PC-9 (cell line): ENCODE measurements at regions not wholly inside any gene's neighbourhood (a gene's known extent, or its start where the extent isn't known, plus 50 kb on each side); places are given as distances from the start of the nearest gene placed in this dataset.

Source experiments
- BruUV-seq: library from RNA; stranded (reverse); fragments of 400-500 nt; replicated peaks from 2 replicates; lab custom pipeline; 2021; lab: Mats Ljungman, UMichigan
- CTCF ChIA-PET: fragments of 300-600 bp; sonication (Branson Sonifier 250); formaldehyde crosslinking; loops from one replicate; lab custom pipeline; 2022; ENCODE audit warnings: antibody characterized with exemption; lab: Charles Lee
- POLR2A ChIA-PET: fragments of 300-600 bp; sonication (Branson Sonifier 250); formaldehyde crosslinking; loops from one replicate; lab custom pipeline; 2022; ENCODE audit warnings: antibody characterized with exemption; ENCODE audit not compliant: unreplicated experiment; lab: Charles Lee
- DNase-seq, 2 experiments: peaks; one replicate each; pipeline versions ENCODE4 v3.0.0 to v3.0.0-alpha.2; 2015 to 2022; ENCODE audit warnings: mixed read lengths in 1 of 2
- H2AFZ ChIP-seq: fragments of 200-600 bp; sonication (generic); 2 replicates; pipeline ENCODE4 v1.8.1; 2017; ENCODE audit warnings: antibody characterized with exemption
- H3F3A ChIP-seq: fragments of 200-600 bp; sonication (generic); 2 replicates; pipeline ENCODE4 v1.8.1; 2017; ENCODE audit warnings: antibody characterized with exemption, mild to moderate bottlenecking, low read depth; ENCODE audit not compliant: insufficient read depth
- H3K27ac ChIP-seq: fragments of 200-600 bp; sonication (generic); 2 replicates; pipeline ENCODE4 v1.6.1; 2016; ENCODE audit warnings: mixed run types
- H3K27me3 ChIP-seq: fragments of 200-600 bp; sonication (generic); 2 replicates; pipeline ENCODE4 v1.6.1; 2016; ENCODE audit warnings: low read depth, mixed run types; ENCODE audit not compliant: insufficient read depth
- H3K36me3 ChIP-seq: fragments of 200-600 bp; sonication (generic); 2 replicates; pipeline ENCODE4 v1.6.1; 2016; ENCODE audit warnings: low read depth, mixed run types
- H3K4me1 ChIP-seq: fragments of 200-600 bp; sonication (generic); replicated peaks from 2 replicates; pipeline ENCODE4 v1.6.1; 2016; ENCODE audit warnings: mixed run types; ENCODE audit not compliant: insufficient read depth
- H3K4me2 ChIP-seq: fragments of 200-600 bp; sonication (generic); 2 replicates; pipeline ENCODE4 v1.6.1; 2017; ENCODE audit warnings: mixed run types
- H3K4me3 ChIP-seq: fragments of 200-600 bp; sonication (generic); 2 replicates; pipeline ENCODE4 v1.6.1; 2016; ENCODE audit warnings: mixed run types
- H3K79me2 ChIP-seq: fragments of 200-600 bp; sonication (generic); 2 replicates; pipeline ENCODE4 v1.6.1; 2017; ENCODE audit warnings: low read depth, mixed run types
- H3K9me2 ChIP-seq: fragments of 200-600 bp; sonication (generic); 2 replicates; pipeline ENCODE4 v1.8.1; 2017; ENCODE audit warnings: mild to moderate bottlenecking; ENCODE audit not compliant: insufficient read depth
- H3K9me3 ChIP-seq: fragments of 200-600 bp; sonication (generic); 2 replicates; pipeline ENCODE4 v1.8.1; 2016; ENCODE audit warnings: low read depth; ENCODE audit not compliant: insufficient read depth
- H4K20me1 ChIP-seq: fragments of 200-600 bp; sonication (generic); 2 replicates; pipeline ENCODE4 v1.8.1; 2017; ENCODE audit not compliant: insufficient read depth
- EZH2 ChIP-seq: fragments of 200-600 bp; sonication (generic); IDR thresholded peaks from 2 replicates; pipeline ENCODE4 v1.8.0; 2017; ENCODE audit warnings: antibody characterized with exemption, low read depth
- intact Hi-C: fragments of 100-400 bp; cut with micrococcal nuclease; formaldehyde crosslinking; loops from one replicate; pipeline ENCODE4 v1.10.0; 2022; ENCODE audit not compliant: unreplicated experiment
- TF ChIP-seq, protein P1 (sequence below): fragments of 200-600 bp; sonication (generic); conservative IDR thresholded peaks from 2 replicates; pipeline ENCODE4 v1.6.1; 2017; ENCODE audit warnings: mixed run types, antibody characterized with exemption, mild to moderate bottlenecking, moderate library complexity

GRCh38 chr7:108634036-108634435, 64.4 kb downstream of the DNAJB9 start:
- no peaks in the 10 kb centered on the region for H3K36me3 ChIP-seq
- intact Hi-C loops, result no loop called here
- no peaks in the 10 kb centered on the region for H3K4me1 ChIP-seq
- H3K9me2 ChIP-seq, result no peaks in the 10 kb centered on the region
- no peak overlapping the region for H3K27ac ChIP-seq
- no peak for DNase-seq
- TF ChIP-seq, protein P1, sequence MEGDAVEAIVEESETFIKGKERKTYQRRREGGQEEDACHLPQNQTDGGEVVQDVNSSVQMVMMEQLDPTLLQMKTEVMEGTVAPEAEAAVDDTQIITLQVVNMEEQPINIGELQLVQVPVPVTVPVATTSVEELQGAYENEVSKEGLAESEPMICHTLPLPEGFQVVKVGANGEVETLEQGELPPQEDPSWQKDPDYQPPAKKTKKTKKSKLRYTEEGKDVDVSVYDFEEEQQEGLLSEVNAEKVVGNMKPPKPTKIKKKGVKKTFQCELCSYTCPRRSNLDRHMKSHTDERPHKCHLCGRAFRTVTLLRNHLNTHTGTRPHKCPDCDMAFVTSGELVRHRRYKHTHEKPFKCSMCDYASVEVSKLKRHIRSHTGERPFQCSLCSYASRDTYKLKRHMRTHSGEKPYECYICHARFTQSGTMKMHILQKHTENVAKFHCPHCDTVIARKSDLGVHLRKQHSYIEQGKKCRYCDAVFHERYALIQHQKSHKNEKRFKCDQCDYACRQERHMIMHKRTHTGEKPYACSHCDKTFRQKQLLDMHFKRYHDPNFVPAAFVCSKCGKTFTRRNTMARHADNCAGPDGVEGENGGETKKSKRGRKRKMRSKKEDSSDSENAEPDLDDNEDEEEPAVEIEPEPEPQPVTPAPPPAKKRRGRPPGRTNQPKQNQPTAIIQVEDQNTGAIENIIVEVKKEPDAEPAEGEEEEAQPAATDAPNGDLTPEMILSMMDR, result no peak
- no peak for TF ChIP-seq EZH2
- H3K79me2 ChIP-seq, result no peaks in the 10 kb centered on the region
- H3F3A ChIP-seq, result no peaks in the 10 kb centered on the region
- H3K4me3 ChIP-seq, result no peak overlapping the region
- H2AFZ ChIP-seq, result no peak overlapping the region
- no peaks in the 10 kb centered on the region for H3K27me3 ChIP-seq
- no TSS peak for BruUV-seq
- no peaks in the 10 kb centered on the region for H3K9me3 ChIP-seq
- POLR2A ChIA-PET, result no interaction called here
- H3K4me2 ChIP-seq, result no peak overlapping the region
- H4K20me1 ChIP-seq, result no peaks in the 10 kb centered on the region
- CTCF ChIA-PET, result no interaction called here

GRCh38 chr7:108634535-108634934, 64.9 kb downstream of the DNAJB9 start:
- Histone ChIP-seq H3K36me3 (no peaks in the 10 kb centered on the region), H3K79me2 (no peaks in the 10 kb centered on the region), H3K4me2 (no peak overlapping the region), H3K9me3 (no peaks in the 10 kb centered on the region), H3K4me1 (no peaks in the 10 kb centered on the region), H3K9me2 (no peaks in the 10 kb centered on the region), H3F3A (no peaks in the 10 kb centered on the region), H2AFZ (no peak overlapping the region), H3K4me3 (no peak overlapping the region), H3K27me3 (no peaks in the 10 kb centered on the region), H3K27ac (no peak overlapping the region), H4K20me1 (no peaks in the 10 kb centered on the region)
- ChIA-PET POLR2A (no interaction called here), CTCF (no interaction called here)
- DNase-seq, result no peak
- intact Hi-C loops, result no loop called here
- TF ChIP-seq, protein P1, result no peak
- TF ChIP-seq EZH2, result no peak
- BruUV-seq, result no TSS peak

DNA sequence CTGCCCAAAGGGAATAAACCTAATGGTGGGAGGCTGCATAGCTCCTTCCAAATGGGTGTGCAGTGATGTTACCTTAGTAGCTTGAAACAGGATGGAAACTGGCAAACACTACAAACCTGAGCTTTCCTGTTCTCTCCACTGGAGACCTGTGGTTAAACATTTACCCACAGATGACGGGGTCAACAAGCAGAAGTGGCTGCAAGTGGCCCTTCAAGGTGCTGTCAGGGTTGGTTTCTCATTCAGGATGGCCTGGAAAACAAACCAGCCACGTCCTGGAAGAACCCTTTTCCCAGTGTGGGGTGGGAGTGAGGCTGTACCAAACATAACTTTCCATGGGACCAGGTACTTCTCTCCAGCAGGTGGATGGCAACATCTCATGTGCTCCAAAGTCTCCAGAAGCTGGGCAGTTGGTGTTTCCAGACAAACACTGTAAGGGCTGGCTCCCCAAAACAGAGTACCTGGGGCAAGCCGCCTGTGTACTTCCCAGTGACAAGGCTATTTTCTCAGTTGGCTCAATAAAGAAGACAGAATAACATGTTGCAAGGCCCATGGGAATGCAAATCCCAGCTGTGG, 67.5 kb downstream of the DNAJB9 start:
- Histone ChIP-seq H3K4me1 (no peaks in the 10 kb centered on the region), H3K9me3 (no peaks in the 10 kb centered on the region), H3K4me3 (no peak overlapping the region), H3K79me2 (no peaks in the 10 kb centered on the region), H2AFZ (peak overlapping the region; percentile 48; the same call in 1 of the 2 replicates), H4K20me1 (no peaks in the 10 kb centered on the region), H3K27ac (no peak overlapping the region), H3K9me2 (no peaks in the 10 kb centered on the region), H3K36me3 (no peaks in the 10 kb centered on the region), H3K27me3 (no peaks in the 10 kb centered on the region), H3K4me2 (no peak overlapping the region), H3F3A (no peaks in the 10 kb centered on the region)
- BruUV-seq, result no TSS peak
- TF ChIP-seq, protein P1, result no peak
- TF ChIP-seq EZH2, result no peak
- DNase-seq, result no peak
- intact Hi-C loops, result no loop called here
- ChIA-PET POLR2A (no interaction called here), CTCF (no interaction called here)
